ENCODE measurements at regions not wholly inside any gene's neighbourhood (a gene's known extent, or its start where the extent isn't known, plus 50 kb on each side); places are given as distances from the start of the nearest gene placed in this dataset.

DNA sequence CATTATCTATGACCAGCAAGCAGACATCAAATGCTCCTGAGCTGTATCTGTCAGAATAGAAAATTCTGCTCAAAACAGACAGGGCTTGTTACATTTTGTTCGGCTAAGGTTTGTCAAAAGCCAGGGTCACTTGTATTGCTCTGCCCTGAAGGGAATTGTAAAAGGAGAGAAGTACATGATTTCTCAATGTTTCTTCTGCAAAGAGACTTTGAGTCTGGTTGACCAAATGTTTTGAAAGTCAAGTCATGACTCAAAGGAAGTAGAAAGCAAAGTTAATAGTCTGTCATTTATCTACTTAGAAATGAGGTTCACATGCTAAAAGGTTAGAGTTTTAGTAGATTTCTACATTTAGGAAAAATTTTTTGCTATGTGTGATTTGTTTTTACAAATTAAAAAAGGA, 1624.1 kb upstream of the ZEB2 start:
- intact Hi-C loops (cut with DNase I) = no loop called here
- 83% methylated on average over 1 of the region's 1 CpG for WGBS
- DNase-seq (no peak), ATAC-seq (no peak)
- Histone ChIP-seq H3K4me1 (ENCODE audit: control insufficient read depth, insufficient read depth, low read length) (no peaks in the 10 kb centered on the region), H3K9me3 (ENCODE audit: control insufficient read depth, low read length) (no peaks in the 10 kb centered on the region), H3K27me3 (ENCODE audit: control insufficient read depth, insufficient read depth) (no peaks in the 10 kb centered on the region), H3K4me3 (ENCODE audit: low read length) (no peak overlapping the region), H3K27ac (ENCODE audit: low read length) (no peak overlapping the region)

DNA sequence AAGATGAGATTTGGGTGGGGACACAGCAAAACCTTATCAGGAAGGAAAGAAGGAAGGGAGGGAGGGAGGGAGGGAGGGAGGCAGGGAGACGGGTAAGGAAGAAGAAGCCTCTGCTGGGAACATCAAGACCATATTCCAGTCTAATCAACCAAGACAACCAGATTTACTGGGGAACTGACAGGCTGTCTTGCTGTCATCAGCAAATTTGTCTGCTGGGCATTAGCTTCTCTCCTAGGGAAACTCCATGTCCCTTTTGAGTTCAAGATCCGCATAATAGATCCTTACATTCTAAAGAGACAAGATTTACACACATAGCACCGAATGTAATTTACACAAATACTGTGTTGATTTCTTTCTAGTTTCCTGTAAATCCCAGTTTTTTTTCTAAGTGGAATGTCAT, 1618.9 kb upstream of the ZEB2 start:
- intact Hi-C loops (cut with DNase I) = no loop called here

DNA sequence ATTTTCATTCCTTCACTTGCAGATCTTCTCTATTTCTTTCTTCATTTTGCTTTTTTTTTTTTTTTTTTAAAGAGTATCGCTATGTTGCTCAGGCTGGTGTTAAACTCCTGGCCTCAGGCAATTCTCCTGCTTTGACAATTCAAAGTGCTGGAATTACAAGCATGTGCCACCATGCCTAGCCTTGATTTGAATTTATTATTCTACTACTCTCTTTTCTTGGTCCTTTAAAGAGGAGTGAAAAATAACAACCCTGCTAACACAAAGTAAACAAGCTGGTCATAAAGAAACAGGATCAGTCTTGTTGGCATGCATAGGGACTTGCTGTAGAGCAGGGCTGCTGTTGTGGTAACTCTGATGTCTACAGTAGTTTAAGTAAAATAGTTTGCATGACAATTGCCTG, 1615.3 kb upstream of the ZEB2 start:
- Histone ChIP-seq H3K4me1 (ENCODE audit: control insufficient read depth, insufficient read depth, low read length) (no peaks in the 10 kb centered on the region), H3K27ac (ENCODE audit: low read length) (no peak overlapping the region), H3K9me3 (ENCODE audit: control insufficient read depth, low read length) (no peaks in the 10 kb centered on the region), H3K27me3 (ENCODE audit: control insufficient read depth, insufficient read depth) (no peaks in the 10 kb centered on the region), H3K4me3 (ENCODE audit: low read length) (no peak overlapping the region)
- intact Hi-C loops (cut with DNase I) = no loop called here
- ATAC-seq = no peak
- 90% methylated on average over 1 of the region's 1 CpG for WGBS
- no peak for DNase-seq

More for the DNA sequence above, 1618.9 kb upstream of the ZEB2 start:
- Histone ChIP-seq H3K4me1 (ENCODE audit: control insufficient read depth, insufficient read depth, low read length) (no peaks in the 10 kb centered on the region), H3K27me3 (ENCODE audit: control insufficient read depth, insufficient read depth) (no peaks in the 10 kb centered on the region), H3K27ac (ENCODE audit: low read length) (no peak overlapping the region), H3K9me3 (ENCODE audit: control insufficient read depth, low read length) (no peaks in the 10 kb centered on the region), H3K4me3 (ENCODE audit: low read length) (no peak overlapping the region)
- ATAC-seq = no peak
- DNase-seq = no peak
- 84% methylated on average over 3 of the region's 3 CpGs for WGBS

DNA sequence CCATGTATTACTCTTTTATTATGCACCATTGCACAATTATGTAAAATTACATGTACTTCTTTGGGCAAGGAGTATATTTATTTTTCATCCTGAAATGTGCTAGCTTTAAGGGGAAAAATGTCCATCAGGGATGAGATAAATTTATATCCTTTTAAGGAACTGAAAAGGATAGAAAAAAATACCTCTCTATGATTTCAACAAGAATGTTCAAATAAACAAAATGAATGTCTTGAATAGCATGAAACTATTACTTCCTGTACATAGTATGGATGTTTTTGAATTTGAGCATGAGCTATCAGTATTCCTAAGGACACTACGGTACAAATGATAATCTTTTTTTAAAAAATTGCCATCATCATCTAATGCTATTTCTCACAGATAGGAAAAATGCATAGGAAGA, 1611.9 kb upstream of the ZEB2 start:
- Histone ChIP-seq H3K27me3 (ENCODE audit: control insufficient read depth, insufficient read depth) (no peaks in the 10 kb centered on the region), H3K9me3 (ENCODE audit: control insufficient read depth, low read length) (no peaks in the 10 kb centered on the region), H3K4me1 (ENCODE audit: control insufficient read depth, insufficient read depth, low read length) (no peaks in the 10 kb centered on the region), H3K27ac (ENCODE audit: low read length) (no peak overlapping the region), H3K4me3 (ENCODE audit: low read length) (no peak overlapping the region)
- DNase-seq (no peak), ATAC-seq (no peak)
- intact Hi-C loops (cut with DNase I) = no loop called here
- 77% methylated on average over 1 of the region's 1 CpG for WGBS

DNA sequence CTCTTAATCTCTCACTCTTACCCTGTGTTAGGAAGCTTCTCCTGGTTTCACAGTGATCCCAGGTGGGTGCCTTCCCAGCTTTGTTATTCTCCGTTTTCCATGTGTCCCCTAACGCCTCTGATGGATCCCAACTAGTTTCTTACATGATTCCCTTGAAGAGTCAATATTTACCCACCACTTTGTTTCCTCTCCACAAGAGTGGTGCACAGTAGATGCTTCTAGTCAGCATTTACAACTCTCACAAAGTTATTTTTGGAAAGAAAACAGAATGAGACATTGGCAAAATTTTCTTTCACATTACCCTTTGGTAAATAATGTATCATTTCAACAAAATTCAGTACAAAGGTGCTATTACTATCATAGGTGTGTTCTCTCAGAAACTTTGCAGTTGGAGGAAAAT, 1611.1 kb upstream of the ZEB2 start:
- no peak for DNase-seq
- WGBS = 77% methylated on average over 2 of the region's 2 CpGs

DNA sequence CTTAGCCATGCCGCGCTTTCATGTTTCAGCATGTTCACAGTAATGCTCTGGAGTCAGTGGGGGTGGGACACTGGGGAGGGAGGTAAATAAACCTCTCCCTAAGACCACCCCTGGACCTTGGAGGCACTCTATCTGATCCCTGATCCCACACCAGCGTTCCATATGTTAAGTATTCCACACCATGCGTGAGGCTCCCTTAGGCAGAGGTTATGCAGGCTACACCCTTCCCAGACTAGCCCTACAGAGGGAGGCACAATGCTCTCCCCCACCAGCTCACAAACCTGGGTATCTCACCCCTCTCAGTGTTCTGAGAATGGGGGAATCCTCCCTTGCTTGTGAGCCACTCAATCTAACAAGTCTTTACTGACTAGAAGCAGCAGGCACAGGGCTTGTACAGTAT, 1610.4 kb upstream of the ZEB2 start:
- H3K4me1 ChIP-seq (ENCODE audit: control insufficient read depth, insufficient read depth, low read length) = no peaks in the 10 kb centered on the region
- no peak for ATAC-seq
- no peak overlapping the region for H3K4me3 ChIP-seq (ENCODE audit: low read length)
- no peak for DNase-seq
- no peak overlapping the region for H3K27ac ChIP-seq (ENCODE audit: low read length)
- intact Hi-C loops (cut with DNase I) = no loop called here
- 76% methylated on average over 4 of the region's 4 CpGs for WGBS
- no peaks in the 10 kb centered on the region for H3K27me3 ChIP-seq (ENCODE audit: control insufficient read depth, insufficient read depth)
- H3K9me3 ChIP-seq (ENCODE audit: control insufficient read depth, low read length) = no peaks in the 10 kb centered on the region

More for the DNA sequence above, 1611.1 kb upstream of the ZEB2 start:
- Histone ChIP-seq H3K4me1 (ENCODE audit: control insufficient read depth, insufficient read depth, low read length) (no peaks in the 10 kb centered on the region), H3K9me3 (ENCODE audit: control insufficient read depth, low read length) (no peaks in the 10 kb centered on the region), H3K27me3 (ENCODE audit: control insufficient read depth, insufficient read depth) (no peaks in the 10 kb centered on the region), H3K4me3 (ENCODE audit: low read length) (no peak overlapping the region), H3K27ac (ENCODE audit: low read length) (no peak overlapping the region)
- intact Hi-C loops (cut with DNase I) = no loop called here
- no peak for ATAC-seq

DNA sequence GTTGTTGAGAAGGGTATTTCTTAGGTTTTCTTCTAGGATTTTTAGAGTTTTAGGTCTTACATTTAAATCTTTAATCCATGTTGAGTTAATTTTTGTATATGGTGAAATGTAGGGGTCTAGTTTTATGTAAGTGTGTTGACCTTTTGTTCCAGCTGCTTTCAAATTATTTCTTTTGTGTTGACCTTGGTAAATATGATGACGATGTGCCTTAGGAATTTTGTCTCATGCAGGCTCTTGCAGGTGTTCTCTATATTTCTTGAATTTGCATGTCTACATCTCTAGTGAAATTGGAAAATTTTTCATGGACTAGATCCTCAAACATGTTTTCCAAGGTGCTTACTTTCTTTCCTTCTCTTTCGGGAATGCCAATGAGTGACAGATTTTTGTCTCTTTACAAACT, 1609.3 kb upstream of the ZEB2 start:
- no peak for ATAC-seq
- no peaks in the 10 kb centered on the region for H3K9me3 ChIP-seq (ENCODE audit: control insufficient read depth, low read length)
- no peak for DNase-seq
- H3K4me3 ChIP-seq (ENCODE audit: low read length) = no peak overlapping the region
- H3K4me1 ChIP-seq (ENCODE audit: control insufficient read depth, insufficient read depth, low read length) = no peaks in the 10 kb centered on the region
- 89% methylated on average over 2 of the region's 2 CpGs for WGBS
- no peaks in the 10 kb centered on the region for H3K27me3 ChIP-seq (ENCODE audit: control insufficient read depth, insufficient read depth)
- no peak overlapping the region for H3K27ac ChIP-seq (ENCODE audit: low read length)
- intact Hi-C loops (cut with DNase I) = no loop called here

DNA sequence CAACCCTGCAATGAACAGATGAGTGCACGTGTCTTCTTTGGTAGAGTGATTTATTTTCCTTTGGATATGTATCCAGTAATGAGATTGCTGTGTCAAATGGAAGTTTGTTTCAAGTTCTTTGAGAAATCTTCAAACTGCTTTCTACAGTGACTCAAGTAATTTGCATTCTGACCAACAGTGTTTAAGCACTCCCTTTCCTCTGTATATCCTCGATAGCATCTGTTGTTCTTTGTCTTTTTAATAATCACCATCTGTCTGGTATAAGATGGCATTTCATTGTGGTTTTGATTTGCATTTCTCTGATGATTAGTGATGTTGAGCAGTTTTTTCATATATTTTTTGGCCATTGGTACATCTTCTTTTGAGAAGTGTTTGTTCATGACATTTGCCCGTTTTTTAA, 1608.3 kb upstream of the ZEB2 start:
- ATAC-seq = no peak
- Histone ChIP-seq H3K27ac (ENCODE audit: low read length) (no peak overlapping the region), H3K27me3 (ENCODE audit: control insufficient read depth, insufficient read depth) (no peaks in the 10 kb centered on the region), H3K4me1 (ENCODE audit: control insufficient read depth, insufficient read depth, low read length) (no peaks in the 10 kb centered on the region), H3K4me3 (ENCODE audit: low read length) (no peak overlapping the region), H3K9me3 (ENCODE audit: control insufficient read depth, low read length) (no peaks in the 10 kb centered on the region)
- intact Hi-C loops (cut with DNase I) = no loop called here
- 82% methylated on average over 3 of the region's 3 CpGs for WGBS
- DNase-seq = no peak

DNA sequence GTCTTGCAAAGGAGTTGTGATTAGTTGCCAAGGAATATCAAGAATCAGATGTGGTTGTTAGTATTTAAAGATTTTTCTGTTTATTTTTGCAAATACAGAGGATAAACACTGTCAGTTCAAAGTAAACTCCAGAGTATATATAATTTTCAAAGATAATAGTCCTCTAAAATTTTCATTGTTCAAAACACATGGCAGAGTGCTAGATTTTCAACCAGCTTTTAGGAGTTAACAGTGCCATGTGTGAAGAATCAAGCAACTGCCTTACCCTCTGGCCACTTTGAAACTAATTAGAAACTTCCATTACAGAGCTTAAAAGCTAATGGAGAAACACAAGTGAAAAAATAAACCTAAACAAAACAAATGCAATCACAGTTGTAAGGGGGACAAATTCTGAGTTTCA, 1605.6 kb upstream of the ZEB2 start:
- H3K4me3 ChIP-seq (ENCODE audit: low read length) = no peak overlapping the region
- intact Hi-C loops (cut with DNase I) = no loop called here
- no peaks in the 10 kb centered on the region for H3K9me3 ChIP-seq (ENCODE audit: control insufficient read depth, low read length)
- H3K4me1 ChIP-seq (ENCODE audit: control insufficient read depth, insufficient read depth, low read length) = no peaks in the 10 kb centered on the region
- H3K27me3 ChIP-seq (ENCODE audit: control insufficient read depth, insufficient read depth) = no peaks in the 10 kb centered on the region
- ATAC-seq = no peak
- no peak for DNase-seq
- H3K27ac ChIP-seq (ENCODE audit: low read length) = no peak overlapping the region

DNA sequence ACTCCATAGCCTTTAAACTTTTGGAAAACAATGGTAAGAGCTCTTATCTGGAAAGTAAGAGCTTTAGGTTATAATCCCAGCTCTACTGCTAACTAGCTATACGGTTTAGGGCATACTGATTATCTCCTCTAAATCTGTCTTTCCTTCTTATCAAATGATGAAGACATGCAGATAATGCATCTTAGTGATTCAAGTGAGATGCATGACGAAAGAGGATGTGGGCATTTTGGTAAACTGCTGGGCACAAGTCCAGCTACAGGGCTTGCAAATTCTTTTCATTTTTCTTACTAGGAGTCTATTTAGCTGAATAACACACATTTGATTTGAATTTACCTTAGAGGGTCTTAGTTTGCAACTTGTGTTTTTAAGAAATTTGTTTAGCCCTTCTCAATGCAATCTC, 1604.8 kb upstream of the ZEB2 start:
- no peak for DNase-seq
- Histone ChIP-seq H3K4me3 (ENCODE audit: low read length) (no peak overlapping the region), H3K4me1 (ENCODE audit: control insufficient read depth, insufficient read depth, low read length) (no peaks in the 10 kb centered on the region), H3K27me3 (ENCODE audit: control insufficient read depth, insufficient read depth) (no peaks in the 10 kb centered on the region), H3K27ac (ENCODE audit: low read length) (no peak overlapping the region), H3K9me3 (ENCODE audit: control insufficient read depth, low read length) (no peaks in the 10 kb centered on the region)
- WGBS = 48% methylated on average over 2 of the region's 2 CpGs
- ATAC-seq = no peak
- intact Hi-C loops (cut with DNase I) = no loop called here

DNA sequence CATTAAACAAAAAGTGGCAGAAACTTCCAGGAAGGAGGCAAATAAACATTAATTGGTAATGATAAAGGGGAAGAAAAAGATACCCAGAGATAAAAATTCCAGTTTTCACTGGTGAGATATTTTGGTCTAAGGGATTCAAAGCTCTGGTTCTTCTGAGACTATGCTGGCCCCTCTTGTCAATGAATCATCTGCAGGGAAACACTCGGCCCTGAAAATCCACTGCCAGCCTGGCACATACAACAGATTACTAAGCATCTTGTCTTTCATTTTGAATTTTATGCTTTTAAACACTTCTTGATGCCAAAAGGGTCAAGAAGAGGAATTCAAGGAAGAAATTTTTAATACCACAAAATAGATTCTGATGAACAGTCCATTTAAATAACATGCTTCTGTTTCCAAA, 1603.8 kb upstream of the ZEB2 start:
- Histone ChIP-seq H3K27ac (ENCODE audit: low read length) (no peak overlapping the region), H3K4me1 (ENCODE audit: control insufficient read depth, insufficient read depth, low read length) (no peaks in the 10 kb centered on the region), H3K27me3 (ENCODE audit: control insufficient read depth, insufficient read depth) (no peaks in the 10 kb centered on the region), H3K4me3 (ENCODE audit: low read length) (no peak overlapping the region), H3K9me3 (ENCODE audit: control insufficient read depth, low read length) (no peaks in the 10 kb centered on the region)
- 60% methylated on average over 1 of the region's 1 CpG for WGBS
- intact Hi-C loops (cut with DNase I) = no loop called here
- DNase-seq (no peak), ATAC-seq (no peak)

DNA sequence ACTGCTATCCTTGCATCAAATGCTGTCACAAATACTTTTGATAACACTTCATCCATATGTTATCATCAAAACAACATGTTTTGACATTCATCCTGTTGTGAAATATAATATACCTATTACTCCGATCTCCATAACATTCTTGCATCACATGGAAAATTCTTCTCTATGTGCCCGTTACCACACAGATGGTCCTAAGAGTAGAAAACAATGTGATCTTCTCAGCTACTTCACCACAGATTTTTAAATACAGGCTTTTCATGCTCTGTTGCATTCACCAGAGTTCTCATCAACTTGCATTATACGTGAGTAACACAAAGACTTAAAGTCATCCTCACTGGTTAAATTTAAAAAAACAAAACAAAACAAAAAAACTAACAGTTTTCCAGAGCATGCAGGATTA, 1603.3 kb upstream of the ZEB2 start:
- no peaks in the 10 kb centered on the region for H3K9me3 ChIP-seq (ENCODE audit: control insufficient read depth, low read length)
- no peak overlapping the region for H3K27ac ChIP-seq (ENCODE audit: low read length)
- ATAC-seq = no peak
- no peak for DNase-seq
- H3K27me3 ChIP-seq (ENCODE audit: control insufficient read depth, insufficient read depth) = no peaks in the 10 kb centered on the region
- H3K4me3 ChIP-seq (ENCODE audit: low read length) = no peak overlapping the region
- intact Hi-C loops (cut with DNase I) = no loop called here
- WGBS = 89% methylated on average over 3 of the region's 3 CpGs
- H3K4me1 ChIP-seq (ENCODE audit: control insufficient read depth, insufficient read depth, low read length) = no peaks in the 10 kb centered on the region
